Smooth muscle cell (in vitro differentiated cells): ENCODE measurements at regions not wholly inside any gene's neighbourhood (a gene's known extent, or its start where the extent isn't known, plus 50 kb on each side); places are given as distances from the start of the nearest gene placed in this dataset.

ENCODE experiments used
- DNase-seq: peaks from one replicate; lab custom pipeline; 2025; ENCODE audit not compliant: unreplicated experiment; lab: John Stamatoyannopoulos, UW
- H2AFZ ChIP-seq: fragments of 200-600 bp; sonication (generic); 2 replicates; pipeline ENCODE4 v1.6.0; 2016; ENCODE audit warnings: antibody characterized with exemption, low read depth, mild to moderate bottlenecking
- H3F3A ChIP-seq: fragments of 200-600 bp; sonication (generic); 2 replicates; pipeline ENCODE4 v1.6.0; 2017; ENCODE audit warnings: antibody characterized with exemption, low read depth
- H3K27ac ChIP-seq: fragments of 200-600 bp; sonication (generic); 2 replicates; pipeline ENCODE4 v1.5.1; 2016; ENCODE audit warnings: low read depth, mild to moderate bottlenecking
- H3K27me3 ChIP-seq: fragments of 200-600 bp; sonication (generic); 2 replicates; pipeline ENCODE4 v1.6.1; 2016; ENCODE audit warnings: low read depth, mild to moderate bottlenecking
- H3K36me3 ChIP-seq: fragments of 200-600 bp; sonication (generic); 2 replicates; pipeline ENCODE4 v1.5.1; 2016; ENCODE audit warnings: low read depth
- H3K4me1 ChIP-seq: fragments of 200-600 bp; sonication (generic); 2 replicates; pipeline ENCODE4 v1.5.1; 2016; ENCODE audit warnings: low read depth
- H3K4me2 ChIP-seq: fragments of 200-600 bp; sonication (generic); 2 replicates; pipeline ENCODE4 v1.6.0; 2016; ENCODE audit warnings: mild to moderate bottlenecking
- H3K4me3 ChIP-seq: fragments of 200-600 bp; sonication (generic); 2 replicates; pipeline ENCODE4 v1.5.1; 2016; ENCODE audit warnings: mild to moderate bottlenecking
- H3K79me2 ChIP-seq: fragments of 200-600 bp; sonication (generic); 2 replicates; pipeline ENCODE4 v1.6.0; 2016; ENCODE audit warnings: low read depth, mild to moderate bottlenecking
- H3K9ac ChIP-seq: fragments of 200-600 bp; sonication (generic); 2 replicates; pipeline ENCODE4 v1.6.0; 2016; ENCODE audit warnings: low read depth
- H3K9me3 ChIP-seq: fragments of 200-600 bp; sonication (generic); replicated peaks from 2 replicates; pipeline ENCODE4 v1.5.1; 2016; ENCODE audit warnings: low read depth
- H4K20me1 ChIP-seq: fragments of 200-600 bp; sonication (generic); 2 replicates; pipeline ENCODE4 v1.6.0; 2016; ENCODE audit warnings: low read depth
- WGBS: methylation state at CpG from one replicate; pipeline ENCODE4 v1.1.7; 2016; ENCODE audit warnings: low lambda C conversion rate; 5-methylcytosine and 5-hydroxymethylcytosine counted together
- TF ChIP-seq, protein P1 (sequence below): fragments of 200-600 bp; sonication (generic); IDR thresholded peaks from 2 replicates; pipeline ENCODE4 v1.5.1; 2017; ENCODE audit warnings: borderline replicate concordance, mild to moderate bottlenecking, antibody characterized with exemption; ENCODE audit not compliant: insufficient read depth, poor library complexity, severe bottlenecking

DNA sequence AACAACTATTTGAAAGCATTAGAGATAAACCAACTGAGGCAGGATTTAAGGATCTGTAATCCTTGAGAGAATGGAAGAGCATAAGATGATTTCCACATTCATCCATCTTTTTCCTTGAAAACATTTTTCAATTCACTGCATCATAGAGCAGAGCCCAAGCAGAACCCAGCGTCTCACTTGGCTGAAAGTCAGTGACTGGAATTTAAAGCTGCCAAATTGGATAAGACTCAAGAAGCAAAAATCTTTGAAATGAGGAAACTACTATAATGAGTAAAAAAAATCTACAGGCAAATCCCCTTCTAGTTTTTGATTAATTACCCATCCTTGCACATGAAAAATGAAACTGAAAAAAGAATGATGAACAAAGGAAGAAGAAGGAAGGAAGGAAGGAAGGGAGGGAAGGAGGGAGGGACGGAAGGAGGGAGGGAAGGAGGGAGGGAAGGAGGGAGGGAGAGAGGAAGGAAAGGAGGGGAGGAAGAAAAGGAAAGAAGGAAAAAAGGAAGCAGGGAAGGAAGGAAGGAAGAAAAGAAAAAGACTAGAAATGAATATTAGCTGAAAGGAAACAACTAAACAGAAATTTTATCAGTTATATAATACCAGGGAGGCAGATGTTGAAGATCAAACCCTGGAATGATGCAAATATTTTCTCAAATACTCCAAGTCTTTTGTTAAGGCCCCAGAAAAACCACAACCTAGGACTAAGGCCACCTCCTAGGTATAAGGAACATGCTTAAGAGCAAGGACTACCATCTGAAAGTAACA lies 336.3 kb upstream of the MAGI2 start:
- peaks cover 2% of the 10 kb centered on the region for H3F3A ChIP-seq
- TF ChIP-seq, protein P1, sequence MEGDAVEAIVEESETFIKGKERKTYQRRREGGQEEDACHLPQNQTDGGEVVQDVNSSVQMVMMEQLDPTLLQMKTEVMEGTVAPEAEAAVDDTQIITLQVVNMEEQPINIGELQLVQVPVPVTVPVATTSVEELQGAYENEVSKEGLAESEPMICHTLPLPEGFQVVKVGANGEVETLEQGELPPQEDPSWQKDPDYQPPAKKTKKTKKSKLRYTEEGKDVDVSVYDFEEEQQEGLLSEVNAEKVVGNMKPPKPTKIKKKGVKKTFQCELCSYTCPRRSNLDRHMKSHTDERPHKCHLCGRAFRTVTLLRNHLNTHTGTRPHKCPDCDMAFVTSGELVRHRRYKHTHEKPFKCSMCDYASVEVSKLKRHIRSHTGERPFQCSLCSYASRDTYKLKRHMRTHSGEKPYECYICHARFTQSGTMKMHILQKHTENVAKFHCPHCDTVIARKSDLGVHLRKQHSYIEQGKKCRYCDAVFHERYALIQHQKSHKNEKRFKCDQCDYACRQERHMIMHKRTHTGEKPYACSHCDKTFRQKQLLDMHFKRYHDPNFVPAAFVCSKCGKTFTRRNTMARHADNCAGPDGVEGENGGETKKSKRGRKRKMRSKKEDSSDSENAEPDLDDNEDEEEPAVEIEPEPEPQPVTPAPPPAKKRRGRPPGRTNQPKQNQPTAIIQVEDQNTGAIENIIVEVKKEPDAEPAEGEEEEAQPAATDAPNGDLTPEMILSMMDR: no peak
- 37% methylated on average over 2 of the region's 2 CpGs for WGBS
- no peaks in the 10 kb centered on the region for H3K79me2 ChIP-seq
- H4K20me1 ChIP-seq: no peaks in the 10 kb centered on the region
- no peaks in the 10 kb centered on the region for H3K27me3 ChIP-seq
- H3K4me1 ChIP-seq: no peaks in the 10 kb centered on the region
- no peak overlapping the region for H3K4me3 ChIP-seq
- no peaks in the 10 kb centered on the region for H3K36me3 ChIP-seq
- H3K27ac ChIP-seq: no peak overlapping the region
- H3K4me2 ChIP-seq: peak overlapping the region; percentile 0
- no peaks in the 10 kb centered on the region for H3K9me3 ChIP-seq
- H2AFZ ChIP-seq: peak overlapping the region; percentile 2
- no peak for DNase-seq
- no peak overlapping the region for H3K9ac ChIP-seq

DNA sequence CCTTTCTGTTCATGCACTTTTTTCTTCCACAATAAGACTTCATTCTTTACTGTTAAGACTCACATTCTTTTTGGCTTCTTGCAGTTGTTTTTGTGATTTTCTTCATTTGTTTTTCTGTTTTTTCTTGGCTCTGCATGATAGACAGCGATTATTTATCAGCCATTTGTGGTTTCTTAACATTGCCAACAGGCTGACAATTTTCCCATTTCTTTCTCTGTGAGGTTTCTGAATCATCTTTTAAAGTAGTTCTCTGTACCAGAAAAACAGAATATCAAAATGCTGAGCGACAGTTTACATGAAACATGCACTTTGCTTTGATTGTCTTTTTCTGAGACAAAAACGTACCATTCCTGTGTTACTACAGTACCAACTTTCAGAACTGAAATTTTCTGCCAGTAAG lies 334.2 kb upstream of the MAGI2 start:
- no peak overlapping the region for H3K4me3 ChIP-seq
- H3K79me2 ChIP-seq: no peaks in the 10 kb centered on the region
- no peaks in the 10 kb centered on the region for H3K27me3 ChIP-seq
- H3K4me2 ChIP-seq: peak overlapping the region; percentile 36
- H3K27ac ChIP-seq: no peak overlapping the region
- H3K36me3 ChIP-seq: no peaks in the 10 kb centered on the region
- TF ChIP-seq, protein P1: no peak
- H3K9me3 ChIP-seq: no peaks in the 10 kb centered on the region
- H3K4me1 ChIP-seq: no peaks in the 10 kb centered on the region
- DNase-seq: no peak
- H3K9ac ChIP-seq: no peak overlapping the region
- no peaks in the 10 kb centered on the region for H4K20me1 ChIP-seq
- peaks cover 8% of the 10 kb centered on the region for H3F3A ChIP-seq
- WGBS: 33% methylated on average over 3 of the region's 3 CpGs
- peak overlapping the region; percentile 3 for H2AFZ ChIP-seq

DNA sequence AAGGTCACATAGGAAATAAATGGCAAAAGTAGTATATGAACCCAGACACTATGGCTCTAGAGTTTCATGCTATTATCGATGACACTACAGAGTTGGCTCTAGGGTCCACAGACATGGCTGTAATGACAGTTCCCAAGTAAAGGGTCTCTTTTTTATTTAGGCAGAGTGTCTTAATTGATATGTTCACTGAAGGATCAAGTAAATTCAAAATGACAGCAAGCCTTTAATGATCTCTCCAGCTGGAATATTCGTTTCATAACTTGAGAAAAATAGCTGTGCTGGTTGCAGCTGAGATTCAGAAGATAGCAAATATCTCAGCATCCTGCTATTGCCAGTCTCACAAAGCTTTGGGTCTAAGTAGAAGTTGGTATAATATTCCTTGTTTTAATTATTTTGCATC lies 333.6 kb upstream of the MAGI2 start:
- no peak overlapping the region for H3K27ac ChIP-seq
- TF ChIP-seq, protein P1: no peak
- H4K20me1 ChIP-seq: no peaks in the 10 kb centered on the region
- no peak overlapping the region for H3K4me3 ChIP-seq
- no peaks in the 10 kb centered on the region for H3K27me3 ChIP-seq
- no peaks in the 10 kb centered on the region for H3K4me1 ChIP-seq
- H3K36me3 ChIP-seq: no peaks in the 10 kb centered on the region
- no peak overlapping the region for H3K9ac ChIP-seq
- H3K4me2 ChIP-seq: peak overlapping the region; percentile 36
- no peaks in the 10 kb centered on the region for H3K79me2 ChIP-seq
- WGBS: 83% methylated on average over 2 of the region's 2 CpGs
- peaks cover 10% of the 10 kb centered on the region for H3F3A ChIP-seq
- no peak for DNase-seq
- no peak overlapping the region for H2AFZ ChIP-seq
- H3K9me3 ChIP-seq: no peaks in the 10 kb centered on the region

DNA sequence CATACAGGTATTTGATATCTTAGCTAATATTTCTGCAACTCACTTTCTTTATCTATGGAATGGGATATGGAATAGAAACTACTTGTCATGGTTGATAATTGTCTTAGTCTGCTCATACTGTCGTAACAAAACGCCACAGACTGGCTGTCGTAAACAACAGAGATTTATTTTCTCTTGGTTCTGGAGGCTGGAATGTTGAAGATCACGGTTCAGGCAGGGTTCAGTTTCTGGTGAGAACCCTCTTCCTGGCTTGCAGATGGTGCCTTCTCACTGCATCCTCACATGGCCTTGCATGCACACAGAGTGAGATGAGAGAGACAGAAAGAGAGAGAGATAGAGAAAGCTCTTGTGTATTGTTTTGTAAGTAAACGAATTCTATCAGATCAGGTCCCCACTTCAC lies 332.7 kb upstream of the MAGI2 start:
- Histone ChIP-seq H3K9ac (no peak overlapping the region), H3F3A (peaks cover 10% of the 10 kb centered on the region), H3K4me2 (no peak overlapping the region), H3K27me3 (no peaks in the 10 kb centered on the region), H3K9me3 (no peaks in the 10 kb centered on the region), H3K79me2 (no peaks in the 10 kb centered on the region), H2AFZ (no peak overlapping the region), H3K4me3 (no peak overlapping the region), H3K36me3 (no peaks in the 10 kb centered on the region), H3K4me1 (no peaks in the 10 kb centered on the region), H3K27ac (no peak overlapping the region), H4K20me1 (no peaks in the 10 kb centered on the region)
- TF ChIP-seq, protein P1: no peak
- 30% methylated on average over 5 of the region's 5 CpGs for whole genome bisulfite sequencing
- no peak for DNase-seq
